ENCODE measurements at regions not wholly inside any gene's neighbourhood (a gene's known extent, or its start where the extent isn't known, plus 50 kb on each side); places are given as distances from the start of the nearest gene placed in this dataset.

DNA sequence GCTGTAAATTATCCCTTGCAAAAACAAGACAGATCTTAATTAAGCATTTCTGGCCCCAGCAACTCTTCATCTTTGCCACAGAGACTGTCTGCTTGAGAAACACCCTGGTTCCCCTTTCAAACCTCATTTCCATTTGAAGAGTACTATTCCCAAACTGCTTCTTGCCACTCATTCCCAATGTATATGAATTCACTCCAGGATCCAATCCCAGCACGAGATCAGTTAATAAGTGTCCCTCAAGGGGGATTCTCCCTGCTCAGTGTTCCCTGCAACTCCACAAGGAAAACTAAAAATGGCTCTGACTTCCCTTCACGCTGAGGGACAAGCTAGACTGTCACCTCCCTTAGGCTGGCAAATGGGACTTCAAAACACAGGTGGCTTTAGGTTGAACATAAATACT, 173.2 kb downstream of the SIPA1L2 start:
- TF ChIP-seq FOXM1 (IDR thresholded peaks at IDR 0.05; ENCODE audit: borderline replicate concordance), result no peak
- no peak for TF ChIP-seq SUZ12 (IDR thresholded peaks at IDR 0.05)
- TF ChIP-seq, protein P1, sequence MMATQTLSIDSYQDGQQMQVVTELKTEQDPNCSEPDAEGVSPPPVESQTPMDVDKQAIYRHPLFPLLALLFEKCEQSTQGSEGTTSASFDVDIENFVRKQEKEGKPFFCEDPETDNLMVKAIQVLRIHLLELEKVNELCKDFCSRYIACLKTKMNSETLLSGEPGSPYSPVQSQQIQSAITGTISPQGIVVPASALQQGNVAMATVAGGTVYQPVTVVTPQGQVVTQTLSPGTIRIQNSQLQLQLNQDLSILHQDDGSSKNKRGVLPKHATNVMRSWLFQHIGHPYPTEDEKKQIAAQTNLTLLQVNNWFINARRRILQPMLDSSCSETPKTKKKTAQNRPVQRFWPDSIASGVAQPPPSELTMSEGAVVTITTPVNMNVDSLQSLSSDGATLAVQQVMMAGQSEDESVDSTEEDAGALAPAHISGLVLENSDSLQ (IDR thresholded peaks at IDR 0.05), result no peak
- no peak for TF ChIP-seq ARNT (IDR thresholded peaks at IDR 0.05)
- no peak for TF ChIP-seq FOXK2 (IDR thresholded peaks at IDR 0.05)
- no peak for TF ChIP-seq TARDBP (IDR thresholded peaks at IDR 0.05)
- no peak for TF ChIP-seq LEF1 (IDR thresholded peaks at IDR 0.05; ENCODE audit: borderline replicate concordance)
- no peak for TF ChIP-seq BHLHE40 (IDR thresholded peaks at IDR 0.05; ENCODE audit: borderline replicate concordance)
